ENCODE measurements at regions not wholly inside any gene's neighbourhood (a gene's known extent, or its start where the extent isn't known, plus 50 kb on each side); places are given as distances from the start of the nearest gene placed in this dataset.

DNA sequence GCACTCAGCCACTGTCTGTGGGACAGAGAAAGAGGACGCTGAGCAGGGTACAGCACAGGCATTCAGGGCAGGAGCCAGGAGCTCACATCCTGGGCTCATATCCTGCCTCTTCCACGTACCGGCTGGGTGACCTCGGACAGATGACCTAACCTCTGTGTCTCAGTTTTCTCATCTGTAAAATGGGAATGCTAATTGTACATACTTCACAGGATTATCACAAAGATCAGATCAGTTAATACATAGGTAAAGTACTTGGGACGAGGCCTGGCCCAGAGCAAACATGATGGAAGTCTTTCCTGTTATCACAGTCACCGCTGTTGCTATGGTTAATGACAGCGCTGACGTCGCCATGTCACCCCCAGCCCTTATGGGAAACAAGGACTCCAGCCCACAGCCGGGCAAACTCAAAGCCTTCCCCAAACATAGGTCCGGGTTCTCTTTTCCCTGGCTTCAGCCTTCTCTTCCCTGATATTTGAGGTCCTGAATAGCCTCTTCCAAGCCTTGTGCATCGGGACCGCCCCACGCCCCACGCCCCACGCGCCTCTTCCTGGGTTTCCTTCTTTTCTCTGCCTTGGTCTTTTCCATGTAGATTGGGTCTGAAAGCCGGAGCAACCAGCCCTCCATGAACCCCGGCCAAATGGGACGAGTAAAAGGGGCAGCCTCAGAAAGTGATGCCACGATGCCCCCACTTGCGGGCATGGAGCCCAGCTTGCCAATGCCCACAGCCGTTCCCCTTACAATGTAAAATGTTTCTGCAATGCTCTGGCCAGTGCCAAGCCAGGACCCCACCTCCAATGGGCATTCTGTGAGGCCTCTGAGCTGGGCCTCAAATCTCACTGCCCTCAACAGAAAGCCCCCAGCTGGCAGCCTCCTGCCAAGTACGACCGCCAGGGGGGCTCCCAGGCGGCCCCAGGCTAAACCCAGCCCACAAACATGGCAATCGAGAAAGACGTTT is 125.4 kb downstream of the RFLNA start:
- DNase-seq (ENCODE audit: low read depth) = no peak
- Histone ChIP-seq H3K27me3 (ENCODE audit: control insufficient read depth, insufficient read depth, low read length) (no peaks in the 10 kb centered on the region), H3K36me3 (ENCODE audit: control insufficient read depth, insufficient read depth, low read length) (peaks cover 6% of the 10 kb centered on the region), H3K4me3 (ENCODE audit: low read depth, low read length) (no peak overlapping the region)
- TF ChIP-seq, protein P1, sequence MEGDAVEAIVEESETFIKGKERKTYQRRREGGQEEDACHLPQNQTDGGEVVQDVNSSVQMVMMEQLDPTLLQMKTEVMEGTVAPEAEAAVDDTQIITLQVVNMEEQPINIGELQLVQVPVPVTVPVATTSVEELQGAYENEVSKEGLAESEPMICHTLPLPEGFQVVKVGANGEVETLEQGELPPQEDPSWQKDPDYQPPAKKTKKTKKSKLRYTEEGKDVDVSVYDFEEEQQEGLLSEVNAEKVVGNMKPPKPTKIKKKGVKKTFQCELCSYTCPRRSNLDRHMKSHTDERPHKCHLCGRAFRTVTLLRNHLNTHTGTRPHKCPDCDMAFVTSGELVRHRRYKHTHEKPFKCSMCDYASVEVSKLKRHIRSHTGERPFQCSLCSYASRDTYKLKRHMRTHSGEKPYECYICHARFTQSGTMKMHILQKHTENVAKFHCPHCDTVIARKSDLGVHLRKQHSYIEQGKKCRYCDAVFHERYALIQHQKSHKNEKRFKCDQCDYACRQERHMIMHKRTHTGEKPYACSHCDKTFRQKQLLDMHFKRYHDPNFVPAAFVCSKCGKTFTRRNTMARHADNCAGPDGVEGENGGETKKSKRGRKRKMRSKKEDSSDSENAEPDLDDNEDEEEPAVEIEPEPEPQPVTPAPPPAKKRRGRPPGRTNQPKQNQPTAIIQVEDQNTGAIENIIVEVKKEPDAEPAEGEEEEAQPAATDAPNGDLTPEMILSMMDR (IDR thresholded peaks at IDR 0.05; ENCODE audit: insufficient read depth, low read length, poor library complexity, severe bottlenecking) = no peak

GRCh38 chr12:124419292-124420040 is 124.6 kb downstream of the RFLNA start:
- TF ChIP-seq, protein P1 (IDR thresholded peaks at IDR 0.05; ENCODE audit: insufficient read depth, low read length, poor library complexity, severe bottlenecking) = no peak
- peaks cover 4% of the 10 kb centered on the region for H3K36me3 ChIP-seq (ENCODE audit: control insufficient read depth, insufficient read depth, low read length)
- no peak overlapping the region for H3K4me3 ChIP-seq (ENCODE audit: low read depth, low read length)
- DNase-seq (ENCODE audit: low read depth) = no peak
- H3K27me3 ChIP-seq (ENCODE audit: control insufficient read depth, insufficient read depth, low read length) = no peaks in the 10 kb centered on the region

GRCh38 chr12:124418791-124419190 is 123.9 kb downstream of the RFLNA start:
- TF ChIP-seq, protein P1 (IDR thresholded peaks at IDR 0.05; ENCODE audit: insufficient read depth, low read length, poor library complexity, severe bottlenecking) = no peak
- H3K36me3 ChIP-seq (ENCODE audit: control insufficient read depth, insufficient read depth, low read length) = peaks cover 4% of the 10 kb centered on the region

GRCh38 chr12:124418156-124418555 is 123.3 kb downstream of the RFLNA start:
- TF ChIP-seq, protein P1 (IDR thresholded peaks at IDR 0.05; ENCODE audit: insufficient read depth, low read length, poor library complexity, severe bottlenecking) = no peak

More at GRCh38 chr12:124418791-124419190, 123.9 kb downstream of the RFLNA start:
- H3K4me3 ChIP-seq (ENCODE audit: low read depth, low read length) = no peak overlapping the region
- no peak for DNase-seq (ENCODE audit: low read depth)
- no peaks in the 10 kb centered on the region for H3K27me3 ChIP-seq (ENCODE audit: control insufficient read depth, insufficient read depth, low read length)

GRCh38 chr12:124416516-124417395 is 121.9 kb downstream of the RFLNA start:
- Histone ChIP-seq H3K4me3 (ENCODE audit: low read depth, low read length) (no peak overlapping the region), H3K36me3 (ENCODE audit: control insufficient read depth, insufficient read depth, low read length) (peaks cover 4% of the 10 kb centered on the region), H3K27me3 (ENCODE audit: control insufficient read depth, insufficient read depth, low read length) (no peaks in the 10 kb centered on the region)
- TF ChIP-seq, protein P1 (IDR thresholded peaks at IDR 0.05; ENCODE audit: insufficient read depth, low read length, poor library complexity, severe bottlenecking) = no peak
- DNase-seq (ENCODE audit: low read depth) = no peak

More at GRCh38 chr12:124418156-124418555, 123.3 kb downstream of the RFLNA start:
- DNase-seq (ENCODE audit: low read depth) = no peak
- H3K4me3 ChIP-seq (ENCODE audit: low read depth, low read length) = no peak overlapping the region
- H3K27me3 ChIP-seq (ENCODE audit: control insufficient read depth, insufficient read depth, low read length) = no peaks in the 10 kb centered on the region
- H3K36me3 ChIP-seq (ENCODE audit: control insufficient read depth, insufficient read depth, low read length) = peaks cover 4% of the 10 kb centered on the region

Data from kidney epithelial cell (primary cell).